ENCODE measurements at regions not wholly inside any gene's neighbourhood (a gene's known extent, or its start where the extent isn't known, plus 50 kb on each side); places are given as distances from the start of the nearest gene placed in this dataset.

- no peak for TF ChIP-seq CTCF (IDR thresholded peaks at IDR 0.05; ENCODE audit: low read depth, low read length, missing input control)
- TF ChIP-seq RAD21 (IDR thresholded peaks at IDR 0.05): no peak
- no peak for TF ChIP-seq SP1 (IDR thresholded peaks at IDR 0.05)
- no peak for TF ChIP-seq MAX (IDR thresholded peaks at IDR 0.05)
- no peak for TF ChIP-seq ATF3 (IDR thresholded peaks at IDR 0.05)
- TF ChIP-seq RXRA (IDR thresholded peaks at IDR 0.05): no peak
These were observed 110.1 kb downstream of the COX18 start for GRCh38 chr4:72959411-72959810.
